HUDEP-2 (cell line): ENCODE measurements at regions not wholly inside any gene's neighbourhood (a gene's known extent, or its start where the extent isn't known, plus 50 kb on each side); places are given as distances from the start of the nearest gene placed in this dataset.
A peak's percentile ranks its signal among the peaks of the same experiment; 100 is the strongest.

ENCODE experiments used
- DNase-seq, 76 experiments: peaks; one replicate each; lab custom pipeline; 2025; ENCODE audit not compliant: unreplicated experiment in 76 of 76; lab: John Stamatoyannopoulos, UW

GRCh38 chr15:29919380-29919881 is 97.2 kb upstream of the TJP1 start:
- no peak for DNase-seq

DNA sequence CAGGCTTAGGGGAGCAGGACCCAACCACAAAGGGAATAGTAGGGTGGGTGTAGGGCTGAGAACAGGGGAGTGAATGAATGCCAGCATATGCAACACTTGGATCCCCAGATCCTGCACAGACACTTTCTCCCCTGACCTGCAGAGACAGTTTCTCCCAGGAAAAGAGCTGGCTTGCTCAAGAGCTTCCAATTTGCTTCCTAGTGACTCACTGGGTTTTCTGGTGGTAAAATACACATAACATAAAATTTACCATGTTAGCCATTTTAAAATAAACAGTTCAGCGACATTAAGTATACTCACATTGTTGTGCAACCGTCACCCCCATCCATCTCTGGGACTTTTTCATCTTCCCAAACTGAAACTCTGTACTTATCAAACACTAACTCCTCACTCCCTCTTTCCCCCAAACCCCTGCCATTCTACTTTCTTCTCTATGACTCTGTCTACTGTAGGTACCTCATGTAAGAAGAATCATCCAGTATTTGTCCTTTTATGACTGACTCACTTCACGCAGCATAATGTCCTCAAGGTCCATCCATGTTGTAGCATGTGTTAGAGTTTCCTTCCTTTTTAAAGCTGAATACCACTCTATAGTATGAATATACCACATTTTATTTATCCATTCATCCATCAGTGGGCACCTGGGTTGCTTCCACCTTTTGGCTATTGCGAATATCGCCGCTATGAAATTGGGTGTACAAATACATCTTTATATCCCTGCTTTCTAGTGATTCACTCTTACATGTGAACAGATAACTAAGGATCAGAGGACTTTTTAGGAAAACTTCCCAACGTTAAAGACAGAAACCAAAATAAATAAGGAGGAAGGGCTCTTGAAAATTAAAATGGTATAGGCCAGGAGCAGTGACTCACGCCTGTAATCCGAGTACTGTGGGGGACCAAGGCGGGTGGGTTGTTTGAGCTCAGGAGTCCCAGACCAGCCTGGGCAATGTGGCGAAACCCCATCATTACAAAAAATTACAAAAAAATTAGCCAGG is 95.6 kb upstream of the TJP1 start:
- no peak for DNase-seq

DNA sequence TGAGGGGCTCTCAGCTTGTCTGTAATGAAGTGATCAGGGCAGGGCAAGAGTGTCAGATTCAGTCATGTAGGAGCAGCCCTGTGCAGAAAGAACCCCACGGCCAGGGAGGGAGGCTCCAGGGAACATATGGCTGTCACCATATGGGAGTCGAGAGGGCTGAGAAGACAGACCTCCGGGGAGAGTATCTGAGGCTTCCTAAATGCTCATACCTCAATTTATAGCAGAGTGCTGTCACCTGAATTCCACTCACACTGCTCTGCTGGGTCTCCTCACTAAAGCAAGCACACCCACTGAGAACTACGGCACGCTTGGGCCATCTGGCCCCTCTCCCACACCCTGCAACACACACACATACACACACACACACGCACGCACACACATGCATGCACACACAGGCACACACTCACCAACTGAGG is 92.3 kb upstream of the TJP1 start:
- no peak for DNase-seq

DNA sequence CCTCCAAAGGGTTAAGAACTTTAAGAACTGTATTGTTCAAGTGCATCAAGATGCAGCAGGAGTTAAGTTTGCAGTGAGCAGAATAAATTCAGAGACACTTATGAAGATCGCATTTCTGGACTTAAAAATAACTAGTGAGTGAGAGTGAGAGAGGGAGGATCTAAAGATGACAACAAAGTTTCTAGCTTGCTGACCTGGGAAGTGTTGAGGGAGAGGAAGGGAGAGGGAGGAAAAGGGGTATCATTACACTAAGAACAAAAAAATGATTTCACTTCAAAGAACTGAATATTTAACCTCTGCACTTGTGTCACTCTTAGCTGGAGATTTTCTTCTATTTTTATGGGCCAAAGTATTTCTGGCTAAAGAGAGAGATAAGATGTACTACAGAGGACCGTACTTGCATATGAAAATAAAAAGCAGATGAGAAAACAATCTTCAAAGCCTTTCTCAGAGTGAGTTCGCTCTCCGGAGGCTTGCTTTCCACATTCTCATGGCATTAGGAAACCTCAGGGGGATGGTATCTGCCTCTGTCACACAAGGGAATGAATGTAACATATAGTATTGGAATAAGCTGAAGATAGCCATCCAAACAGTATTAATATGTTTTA is 91.4 kb upstream of the TJP1 start:
- no peak for DNase-seq

- no peak for DNase-seq
These were observed 89.4 kb upstream of the TJP1 start for GRCh38 chr15:29911705-29912104.

DNA sequence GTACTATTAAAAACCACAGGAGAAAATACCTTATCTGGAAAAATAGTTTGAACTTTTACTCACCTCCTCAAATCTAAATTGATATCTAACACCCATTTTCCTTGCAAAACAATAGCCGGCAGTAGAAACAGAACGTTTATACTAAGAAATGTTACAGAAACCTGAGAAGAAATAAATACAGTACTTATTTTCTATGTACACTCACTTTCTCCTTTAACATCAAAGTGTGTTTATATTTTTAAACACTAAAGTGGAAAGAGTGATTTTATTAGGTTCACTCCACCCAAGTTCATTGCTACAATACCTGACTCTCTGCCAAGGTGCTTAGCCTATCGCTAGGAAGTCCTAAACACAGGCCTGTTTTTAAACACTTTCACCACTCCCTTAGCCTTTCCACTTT is 87.8 kb upstream of the TJP1 start:
- no peak for DNase-seq

DNA sequence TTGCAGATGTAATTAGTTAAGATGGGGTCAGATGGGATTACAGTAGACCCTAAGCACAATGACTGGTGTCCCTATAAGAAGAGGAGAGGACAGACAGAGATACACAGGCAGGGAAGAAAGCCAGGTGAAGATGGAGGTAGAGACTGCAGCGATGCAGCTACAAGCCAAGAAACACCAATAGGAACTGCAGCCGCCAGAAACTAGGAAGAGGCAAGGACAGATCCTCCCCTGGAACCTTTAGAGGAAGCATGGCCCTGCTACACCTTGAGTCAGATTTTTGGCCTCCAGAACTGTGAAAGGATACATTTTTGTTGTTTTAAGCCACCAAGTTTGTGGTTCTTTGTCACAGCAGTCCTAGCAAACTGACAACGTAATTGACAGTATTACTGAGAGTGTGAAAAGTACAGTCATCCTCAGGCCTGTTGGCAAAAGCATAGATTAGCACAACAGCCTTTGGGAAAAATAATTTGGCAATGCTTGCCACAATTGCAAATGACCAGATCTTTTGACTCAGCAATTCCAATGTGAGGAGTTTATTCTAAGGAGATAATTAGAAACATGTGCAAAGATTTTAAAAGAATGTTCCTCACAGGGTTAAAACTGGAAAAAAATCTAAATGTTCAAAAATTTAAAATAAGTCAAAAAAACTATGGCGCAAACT is 82.6 kb upstream of the TJP1 start:
- DNase-seq, result no peak

- no peak for DNase-seq
These were observed 81.7 kb upstream of the TJP1 start for GRCh38 chr15:29903785-29904464.

DNA sequence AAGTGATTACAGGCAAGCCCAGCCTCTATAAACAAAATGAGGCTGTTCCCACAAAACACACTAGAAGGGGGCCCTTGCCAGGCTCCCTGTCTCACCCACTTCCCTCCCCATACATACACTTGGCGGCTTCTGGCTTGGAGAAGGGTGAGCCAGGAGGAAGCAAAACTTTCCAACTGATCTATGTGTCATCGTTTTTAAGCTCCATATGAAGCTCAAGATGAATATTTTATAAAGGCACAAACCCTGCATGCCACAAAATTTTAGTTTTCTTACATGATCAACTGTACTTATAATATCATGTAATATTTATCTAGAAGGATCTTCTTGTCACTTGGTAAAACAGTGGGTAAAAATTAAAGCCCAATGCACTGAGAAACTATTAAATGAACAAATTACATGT is 80.8 kb upstream of the TJP1 start:
- DNase-seq, result no peak

- DNase-seq, result no peak
These were observed 78.2 kb upstream of the TJP1 start for GRCh38 chr15:29900237-29901189.

- DNase-seq, result peak in 3 of 76 experiments; percentile 1 to 8 (median 5)
These were observed 73.8 kb upstream of the TJP1 start for GRCh38 chr15:29896062-29896461.

- no peak for DNase-seq
These were observed 68.8 kb upstream of the TJP1 start for GRCh38 chr15:29891096-29891457.

DNA sequence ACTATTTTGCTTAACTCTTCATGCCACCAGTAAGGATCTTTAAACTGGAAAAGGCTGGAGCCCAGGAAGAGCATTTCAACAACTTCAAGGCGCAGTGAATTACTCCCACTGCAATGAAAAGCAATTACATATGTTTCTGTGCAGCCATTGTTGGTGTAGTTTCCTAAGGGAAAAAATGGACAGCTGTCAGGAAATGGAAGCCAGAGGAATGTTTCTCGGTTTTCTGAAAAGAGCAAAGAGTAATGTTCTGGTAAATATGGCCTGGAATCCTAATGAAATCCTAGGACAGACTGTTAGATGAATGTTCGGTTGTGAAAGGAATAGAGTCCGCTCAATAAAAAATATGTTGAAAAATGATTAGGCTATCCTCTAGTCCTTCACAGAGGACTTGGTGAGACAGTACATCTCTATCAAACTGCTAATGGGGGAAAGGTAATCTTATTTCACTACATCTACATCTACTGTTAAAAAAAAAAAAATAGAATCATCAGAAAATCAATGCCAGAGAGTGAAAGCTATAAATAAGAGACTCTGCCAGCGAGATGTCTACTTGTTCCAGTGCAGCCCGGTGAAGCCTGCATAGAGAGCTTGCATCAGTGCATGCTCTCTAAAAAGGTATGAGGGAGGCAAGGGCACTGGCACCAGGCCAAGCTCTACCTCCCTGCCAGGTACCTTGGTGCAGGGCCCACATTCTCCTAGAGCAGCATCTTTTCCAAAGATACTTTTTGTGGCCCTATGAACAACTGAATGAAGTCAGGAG is 68.2 kb upstream of the TJP1 start:
- no peak for DNase-seq

- no peak for DNase-seq
These were observed 67.5 kb upstream of the TJP1 start for GRCh38 chr15:29889542-29890329.

GRCh38 chr15:29888646-29889045 is 66.4 kb upstream of the TJP1 start:
- no peak for DNase-seq

DNA sequence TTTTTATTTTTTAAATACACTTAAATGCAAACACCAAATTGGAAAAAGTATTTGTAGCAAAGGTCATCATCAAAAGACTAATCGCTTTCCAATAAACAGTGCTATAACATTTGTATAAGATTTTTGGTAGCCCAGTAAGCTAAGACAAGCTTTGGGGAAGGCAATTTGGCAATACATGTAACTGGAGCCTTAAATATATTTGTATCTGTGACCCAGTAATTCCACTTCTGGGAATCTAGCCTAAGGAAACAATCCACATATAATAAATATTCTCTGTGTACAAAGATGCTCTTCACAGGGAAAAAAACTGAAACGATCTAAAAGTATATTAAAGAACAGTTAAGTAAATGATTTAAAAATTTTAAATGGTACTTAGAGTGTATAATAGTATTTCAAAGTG is 65.5 kb upstream of the TJP1 start:
- DNase-seq, result no peak

GRCh38 chr15:29885183-29885582 is 62.9 kb upstream of the TJP1 start:
- no peak for DNase-seq

DNA sequence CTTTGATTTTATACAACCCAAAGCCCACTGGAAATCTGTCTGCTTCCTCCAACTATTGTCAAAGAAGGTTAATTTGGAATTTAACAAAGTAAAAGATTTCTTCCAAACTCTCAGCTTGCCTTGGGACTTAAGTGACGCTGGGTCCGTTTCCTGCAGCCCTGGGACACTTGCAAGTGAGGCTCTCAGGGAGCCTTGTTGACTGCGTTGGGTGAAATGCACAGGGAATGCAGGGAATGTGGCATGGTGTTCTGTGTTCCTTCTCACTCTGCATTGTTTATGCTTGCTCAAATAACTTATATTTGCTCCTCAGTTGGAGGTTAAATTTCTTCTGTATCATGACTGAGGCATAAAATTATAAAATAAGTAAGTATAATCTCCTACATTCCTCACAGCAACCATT is 60.9 kb upstream of the TJP1 start:
- no peak for DNase-seq
